ENCODE measurements at regions not wholly inside any gene's neighbourhood (a gene's known extent, or its start where the extent isn't known, plus 50 kb on each side); places are given as distances from the start of the nearest gene placed in this dataset.

- no peak overlapping the region for H3K4me3 ChIP-seq (ENCODE audit: low read depth, low read length)
Measured at GRCh38 chr7:131119381-131119780, 208.3 kb upstream of the MKLN1 start.

DNA sequence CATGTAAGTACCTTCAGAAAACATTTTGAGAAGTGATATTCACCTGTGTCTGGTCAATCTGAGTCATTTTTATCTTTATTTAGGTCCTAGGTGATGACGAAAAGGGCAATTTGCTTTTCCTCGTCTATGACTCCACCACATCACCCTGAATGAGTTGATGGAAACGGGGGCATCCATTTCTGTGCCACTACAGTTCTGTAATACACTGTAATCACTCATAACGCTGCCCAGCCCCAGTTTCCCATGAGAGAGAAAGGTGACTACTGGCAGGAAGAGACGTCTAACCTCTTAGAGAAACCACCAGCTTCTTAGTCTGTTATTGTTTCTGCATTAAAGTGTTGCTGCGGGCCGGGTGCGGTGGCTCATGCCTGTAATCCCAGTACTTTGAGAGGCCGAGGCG is 205.3 kb upstream of the MKLN1 start:
- no peak overlapping the region for H3K4me3 ChIP-seq (ENCODE audit: low read depth, low read length)

DNA sequence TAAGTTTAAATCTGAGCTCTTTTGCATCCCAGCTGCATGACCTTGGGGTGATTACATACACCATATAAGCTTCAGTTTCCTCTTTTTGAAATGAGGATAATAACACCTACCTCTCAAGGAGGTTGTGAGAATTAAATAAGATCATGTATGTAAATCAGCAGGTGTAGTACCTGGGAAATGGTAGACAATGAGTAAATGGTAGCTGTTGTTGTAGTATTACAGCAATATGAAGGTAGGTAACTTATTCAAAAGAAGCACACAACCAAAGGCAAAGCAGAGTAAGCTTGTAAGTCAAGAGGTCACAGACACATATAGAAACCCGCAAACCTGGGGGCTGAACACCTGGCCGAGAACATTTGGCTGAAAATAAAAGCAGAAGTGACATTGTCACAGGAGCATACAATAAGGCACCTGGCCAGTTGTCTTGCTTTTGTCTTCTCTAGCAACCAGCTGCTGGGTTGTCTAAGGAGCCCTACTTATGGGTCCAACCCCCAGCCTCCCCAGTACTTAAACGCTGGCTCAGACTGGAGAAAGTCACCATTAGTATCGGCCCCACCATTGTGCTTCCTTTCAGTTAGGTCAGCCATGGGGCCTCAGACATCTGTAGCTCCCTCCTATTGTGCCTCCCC is 203.6 kb upstream of the MKLN1 start:
- H3K4me3 ChIP-seq (ENCODE audit: low read depth, low read length): no peak overlapping the region

DNA sequence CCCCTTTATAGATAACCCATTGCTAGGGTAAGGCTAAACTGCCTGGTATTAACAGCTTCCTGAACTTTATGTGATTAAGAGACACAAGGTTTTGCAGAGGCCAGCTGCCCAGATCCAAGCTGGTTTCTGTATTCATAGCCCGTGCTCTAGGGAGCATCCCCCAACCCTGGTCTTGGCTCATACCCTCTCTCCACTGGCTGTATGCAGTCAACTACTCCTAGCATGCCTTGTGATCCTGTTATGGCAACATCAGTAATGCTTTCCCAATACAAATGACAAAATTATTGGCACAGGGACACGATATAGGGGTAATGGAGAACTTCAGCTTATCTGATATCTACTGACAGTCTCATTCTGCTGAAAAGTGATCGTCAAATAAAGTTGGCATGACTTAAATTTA is 202.8 kb upstream of the MKLN1 start:
- no peak overlapping the region for H3K4me3 ChIP-seq (ENCODE audit: low read depth, low read length)

- H3K4me3 ChIP-seq (ENCODE audit: low read depth, low read length): no peak overlapping the region
Measured at GRCh38 chr7:131130324-131130723, 197.4 kb upstream of the MKLN1 start.

GRCh38 chr7:131131012-131131745 is 196.5 kb upstream of the MKLN1 start:
- H3K4me3 ChIP-seq (ENCODE audit: low read depth, low read length): no peak overlapping the region

GRCh38 chr7:131131746-131132431 is 195.8 kb upstream of the MKLN1 start:
- no peak overlapping the region for H3K4me3 ChIP-seq (ENCODE audit: low read depth, low read length)

DNA sequence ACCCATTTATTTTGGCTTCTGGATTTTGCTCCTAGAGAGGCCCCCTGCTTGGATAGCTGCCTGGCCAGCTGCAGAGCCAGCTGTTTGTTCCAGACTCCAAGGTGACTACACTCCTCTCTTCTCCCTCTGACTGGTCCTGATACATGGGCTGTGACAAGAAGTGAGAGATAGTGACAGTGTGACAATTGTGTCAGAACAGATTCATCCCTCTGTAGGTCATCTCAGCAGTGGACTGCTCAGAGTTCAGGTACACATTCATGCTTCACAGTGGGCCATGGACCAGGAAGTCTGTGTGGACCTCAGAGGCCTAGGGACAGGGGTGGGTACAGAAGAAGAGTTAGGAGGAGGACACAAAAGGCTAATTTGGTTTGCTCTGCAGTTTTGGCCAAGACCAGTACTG is 188.2 kb upstream of the MKLN1 start:
- no peak overlapping the region for H3K4me3 ChIP-seq (ENCODE audit: low read depth, low read length)

GRCh38 chr7:131141443-131141967 is 186.2 kb upstream of the MKLN1 start:
- no peak overlapping the region for H3K4me3 ChIP-seq (ENCODE audit: low read depth, low read length)

- H3K4me3 ChIP-seq (ENCODE audit: low read depth, low read length): no peak overlapping the region
Measured at GRCh38 chr7:131143869-131144268, 183.8 kb upstream of the MKLN1 start.

GRCh38 chr7:131145026-131145425 is 182.7 kb upstream of the MKLN1 start:
- no peak overlapping the region for H3K4me3 ChIP-seq (ENCODE audit: low read depth, low read length)

DNA sequence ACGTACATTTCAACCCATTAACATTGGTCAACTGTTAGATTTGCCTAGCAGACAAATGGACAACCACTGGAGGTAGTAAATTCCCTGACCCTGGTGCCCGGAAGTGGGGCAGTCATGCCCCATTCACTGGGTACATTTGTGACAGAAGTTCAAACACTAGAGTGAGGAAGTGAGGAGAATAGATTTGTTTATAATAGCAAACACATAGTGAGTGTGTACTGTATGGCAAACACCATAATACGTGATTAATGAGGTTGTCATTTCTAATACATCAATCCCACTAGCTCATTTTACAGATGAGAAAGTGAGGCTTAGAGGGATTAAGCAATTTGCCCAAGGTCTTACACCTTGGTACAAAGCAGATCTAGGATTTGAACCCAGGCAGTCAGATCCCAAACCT is 181.9 kb upstream of the MKLN1 start:
- no peak overlapping the region for H3K4me3 ChIP-seq (ENCODE audit: low read depth, low read length)

GRCh38 chr7:131147604-131148003 is 180.1 kb upstream of the MKLN1 start:
- no peak overlapping the region for H3K4me3 ChIP-seq (ENCODE audit: low read depth, low read length)

DNA sequence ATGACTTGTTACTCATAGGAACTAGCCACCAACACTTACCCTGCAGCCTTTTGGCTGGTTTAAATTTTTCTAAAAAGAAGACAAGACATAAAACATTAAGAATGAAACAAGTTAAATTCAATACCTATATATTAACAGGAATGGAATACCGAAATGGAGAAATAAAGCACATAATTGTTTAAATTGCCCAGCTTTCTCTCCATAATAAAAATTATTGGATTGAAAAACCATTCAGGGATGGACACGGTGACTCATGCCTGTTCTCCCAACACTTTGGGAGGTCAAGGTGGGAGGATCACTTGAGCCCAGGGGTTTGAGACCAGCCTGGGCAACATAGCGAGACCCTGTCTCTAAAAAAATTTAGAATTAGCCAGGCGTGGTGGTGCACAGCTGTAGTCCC is 179.4 kb upstream of the MKLN1 start:
- H3K4me3 ChIP-seq (ENCODE audit: low read depth, low read length): no peak overlapping the region

GRCh38 chr7:131148708-131149428 is 178.8 kb upstream of the MKLN1 start:
- H3K4me3 ChIP-seq (ENCODE audit: low read depth, low read length): no peak overlapping the region

GRCh38 chr7:131149429-131149773 is 178.3 kb upstream of the MKLN1 start:
- H3K4me3 ChIP-seq (ENCODE audit: low read depth, low read length): no peak overlapping the region

DNA sequence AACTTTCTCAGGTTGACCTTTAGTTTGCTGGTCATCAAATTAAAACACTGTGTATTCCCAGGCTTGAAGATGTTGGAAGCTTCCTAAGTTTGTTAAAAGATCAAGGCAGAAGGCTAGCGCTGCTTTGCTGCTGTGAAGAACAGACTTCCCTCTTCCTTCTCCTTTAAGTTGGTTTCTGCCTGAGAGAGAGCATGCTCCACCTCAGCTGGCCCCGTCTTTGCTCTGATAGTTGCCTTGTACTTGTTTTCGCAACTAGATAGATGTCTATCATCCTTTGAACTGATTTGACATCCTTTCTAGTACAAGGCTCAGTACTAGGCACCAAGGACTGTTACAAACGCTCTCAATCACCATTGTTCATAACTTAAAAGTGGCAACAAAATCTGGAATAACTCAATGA is 177.8 kb upstream of the MKLN1 start:
- no peak overlapping the region for H3K4me3 ChIP-seq (ENCODE audit: low read depth, low read length)

- H3K4me3 ChIP-seq (ENCODE audit: low read depth, low read length): no peak overlapping the region
Measured at GRCh38 chr7:131151034-131151433, 176.6 kb upstream of the MKLN1 start.

DNA sequence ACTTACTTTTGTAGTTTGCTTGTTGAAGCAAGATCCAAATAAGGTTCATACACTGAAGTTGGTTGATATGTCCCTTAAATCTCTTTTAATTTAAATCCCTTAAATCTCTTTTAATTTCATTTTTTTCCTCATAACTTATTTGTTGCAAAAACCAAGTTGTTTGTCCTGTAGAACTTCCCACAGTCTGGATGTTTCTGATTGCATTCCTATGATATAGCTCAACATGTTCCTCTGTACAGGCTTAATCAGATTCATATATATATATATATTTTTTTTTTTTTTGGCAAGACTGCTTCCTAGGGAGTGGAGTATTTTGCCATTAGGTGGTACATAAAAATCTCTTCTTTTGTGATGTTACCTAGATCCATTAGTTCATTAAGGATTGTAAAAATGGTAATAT is 174.9 kb upstream of the MKLN1 start:
- no peak overlapping the region for H3K4me3 ChIP-seq (ENCODE audit: low read depth, low read length)

- no peak overlapping the region for H3K4me3 ChIP-seq (ENCODE audit: low read depth, low read length)
Measured at GRCh38 chr7:131154380-131154779, 173.3 kb upstream of the MKLN1 start.

- H3K4me3 ChIP-seq (ENCODE audit: low read depth, low read length): no peak overlapping the region
Measured at GRCh38 chr7:131157530-131158243, 170.0 kb upstream of the MKLN1 start.

All from iPS-11a (cell line).